GM19043 (cell line): ENCODE measurements at regions not wholly inside any gene's neighbourhood (a gene's known extent, or its start where the extent isn't known, plus 50 kb on each side); places are given as distances from the start of the nearest gene placed in this dataset.

Source experiments
- ATAC-seq: cut with Tn5 transposase; IDR thresholded peaks from one replicate; pipeline ENCODE4 v1.9.1; 2021; ENCODE audit warnings: low read depth; ENCODE audit not compliant: unreplicated experiment

DNA sequence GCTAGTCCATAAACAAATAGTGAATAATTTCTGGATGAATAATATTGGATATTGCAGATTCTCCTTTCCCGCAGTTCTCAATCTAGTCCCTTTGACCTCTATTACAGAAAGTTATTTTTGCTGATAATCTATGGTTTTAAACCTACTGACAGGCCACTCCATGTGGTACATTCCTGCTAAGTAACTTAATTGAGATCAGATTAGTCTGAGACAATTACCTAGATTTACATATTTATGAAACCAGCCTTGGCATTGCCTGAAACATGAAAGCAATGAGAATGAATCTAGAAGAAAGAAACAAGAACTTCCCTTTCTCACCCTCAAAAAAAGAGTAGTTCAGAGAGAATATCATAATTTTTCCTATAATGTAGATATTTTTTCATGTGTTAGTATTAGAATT, 964.2 kb downstream of the JRKL start:
- no peak for ATAC-seq

DNA sequence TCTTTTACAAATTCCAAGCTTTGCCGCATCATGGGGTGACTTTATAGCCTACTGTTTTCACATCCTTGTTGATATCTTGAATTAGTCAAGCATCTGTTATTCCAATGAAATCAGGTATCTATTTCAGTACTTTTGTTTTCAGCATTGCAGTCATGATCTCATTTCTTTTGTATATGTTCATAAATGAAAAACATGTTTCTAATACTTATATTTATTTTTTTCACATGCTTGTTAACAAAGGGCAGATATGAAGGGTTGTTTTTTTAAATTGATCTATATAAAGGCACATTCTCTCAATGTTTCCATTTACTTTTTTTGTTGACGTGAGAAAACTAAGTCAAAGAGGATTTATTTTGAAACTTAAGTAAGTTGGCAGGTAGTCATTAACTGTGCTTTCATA, 964.8 kb downstream of the JRKL start:
- ATAC-seq, result no peak

DNA sequence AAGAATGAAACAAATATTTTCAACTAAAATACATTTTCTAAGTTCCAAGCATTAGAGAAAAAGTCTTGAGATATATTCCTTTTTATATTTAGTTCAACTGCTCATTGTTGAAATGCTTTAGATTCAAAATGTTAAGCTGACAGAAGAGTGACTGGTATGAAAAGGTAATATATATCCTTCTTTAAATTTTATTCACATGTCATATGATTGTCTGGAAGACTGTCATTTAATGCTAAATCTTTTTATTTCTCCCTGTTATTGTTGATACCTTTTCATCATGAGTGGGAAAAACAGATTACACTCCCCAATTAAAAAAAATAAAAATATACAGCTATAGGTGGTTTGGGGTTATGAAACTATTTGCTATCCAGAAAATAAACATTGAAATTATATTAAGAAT, 965.4 kb downstream of the JRKL start:
- ATAC-seq, result no peak

DNA sequence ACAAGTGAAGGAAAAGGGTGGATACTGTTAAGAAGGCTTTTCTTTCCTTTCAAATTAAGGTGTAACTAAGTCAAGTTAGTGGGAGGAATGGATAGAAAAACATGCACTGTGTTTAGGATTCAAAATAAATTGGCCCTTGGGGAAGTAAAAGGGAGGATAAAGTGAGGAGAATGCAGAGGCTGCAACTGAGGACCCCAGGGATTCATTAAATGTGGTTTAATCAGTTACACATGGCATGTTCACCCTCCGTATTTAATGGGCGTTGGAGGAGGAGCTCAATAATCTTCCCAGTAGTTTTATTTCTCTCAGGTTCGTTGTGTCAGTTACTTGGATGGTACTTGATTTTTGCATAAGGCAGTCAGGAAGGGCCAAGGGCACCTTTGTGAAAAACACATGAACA, 966.3 kb downstream of the JRKL start:
- ATAC-seq, result no peak

DNA sequence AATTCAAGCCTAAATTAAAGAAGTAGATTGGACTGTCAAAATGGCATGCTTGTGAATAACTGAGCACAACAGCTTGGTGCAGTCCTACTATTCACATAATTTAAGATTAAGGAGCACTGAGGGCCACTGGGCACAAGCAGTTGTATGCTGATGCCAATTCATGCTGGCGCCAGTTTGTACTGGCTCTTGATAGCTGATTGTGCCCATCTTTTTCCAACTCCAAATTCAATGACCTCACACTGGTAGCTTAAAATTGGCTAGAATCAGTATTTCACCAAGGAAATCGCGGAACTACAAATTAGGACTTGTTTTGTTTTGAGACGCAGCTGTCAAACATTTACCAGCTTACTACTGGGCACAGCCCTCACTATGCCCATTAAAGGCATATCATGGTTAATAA, 969.2 kb downstream of the JRKL start:
- ATAC-seq, result no peak

DNA sequence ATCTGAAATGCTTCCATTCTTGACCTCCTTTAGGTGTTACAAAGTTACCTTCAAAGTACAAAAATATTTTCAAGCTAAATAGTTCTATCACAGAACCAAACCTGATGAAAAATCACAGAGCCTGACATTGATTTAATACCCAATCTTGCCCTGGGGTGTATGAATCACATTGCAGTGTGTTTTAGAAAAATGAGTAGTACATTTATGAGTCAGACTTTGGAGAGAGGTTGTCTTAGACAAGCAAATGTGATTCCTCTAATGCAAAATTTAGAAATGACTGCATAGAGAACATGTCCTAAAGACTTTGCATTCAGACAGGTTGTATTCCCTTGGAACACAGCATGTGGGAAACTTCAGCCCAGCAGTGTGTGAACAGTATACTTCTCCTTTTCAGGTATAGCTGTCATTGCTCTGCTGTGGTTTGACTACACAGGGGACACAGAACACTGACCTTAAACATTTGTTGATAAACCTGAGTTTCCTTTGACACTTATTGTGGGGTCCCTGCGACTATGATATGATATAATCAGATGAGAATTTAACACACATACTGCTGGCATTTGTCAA, 972.1 kb downstream of the JRKL start:
- ATAC-seq, result no peak

DNA sequence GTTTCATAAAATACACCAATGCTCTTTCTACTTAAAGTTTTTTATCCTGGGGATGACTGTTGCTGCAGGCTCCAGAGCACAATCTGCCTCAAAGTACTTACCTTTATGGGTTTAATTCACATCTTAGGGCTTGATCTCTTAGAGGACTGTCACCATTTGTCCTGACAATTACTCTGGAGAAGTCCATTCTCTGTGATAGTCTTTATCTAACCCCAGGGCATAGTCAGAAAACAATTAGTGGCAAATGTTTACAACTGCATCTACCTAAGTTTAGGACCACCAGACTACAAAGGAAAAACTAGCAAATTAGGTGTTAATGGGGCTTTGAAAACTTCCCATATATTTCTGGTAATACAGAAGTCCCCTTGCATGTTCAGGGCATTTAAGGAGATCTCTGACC, 973.5 kb downstream of the JRKL start:
- no peak for ATAC-seq

DNA sequence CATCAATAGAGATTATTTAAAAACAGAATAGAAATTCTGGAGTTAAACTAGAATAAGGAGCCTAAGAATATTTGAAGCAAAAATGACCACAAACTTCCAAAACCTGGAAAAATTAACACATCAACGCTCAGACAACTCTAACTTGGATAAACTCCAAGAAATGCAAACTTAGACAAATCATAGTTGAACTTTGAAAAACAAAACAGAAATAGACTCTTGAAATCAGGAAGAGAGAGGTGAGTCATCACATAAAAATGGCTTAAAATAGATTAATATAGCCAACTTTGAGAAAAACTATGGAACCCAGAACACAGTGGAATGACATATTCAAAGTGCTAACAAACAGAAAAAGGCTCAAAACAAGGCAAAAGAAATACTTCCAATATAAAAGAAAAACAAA, 974.2 kb downstream of the JRKL start:
- no peak for ATAC-seq

DNA sequence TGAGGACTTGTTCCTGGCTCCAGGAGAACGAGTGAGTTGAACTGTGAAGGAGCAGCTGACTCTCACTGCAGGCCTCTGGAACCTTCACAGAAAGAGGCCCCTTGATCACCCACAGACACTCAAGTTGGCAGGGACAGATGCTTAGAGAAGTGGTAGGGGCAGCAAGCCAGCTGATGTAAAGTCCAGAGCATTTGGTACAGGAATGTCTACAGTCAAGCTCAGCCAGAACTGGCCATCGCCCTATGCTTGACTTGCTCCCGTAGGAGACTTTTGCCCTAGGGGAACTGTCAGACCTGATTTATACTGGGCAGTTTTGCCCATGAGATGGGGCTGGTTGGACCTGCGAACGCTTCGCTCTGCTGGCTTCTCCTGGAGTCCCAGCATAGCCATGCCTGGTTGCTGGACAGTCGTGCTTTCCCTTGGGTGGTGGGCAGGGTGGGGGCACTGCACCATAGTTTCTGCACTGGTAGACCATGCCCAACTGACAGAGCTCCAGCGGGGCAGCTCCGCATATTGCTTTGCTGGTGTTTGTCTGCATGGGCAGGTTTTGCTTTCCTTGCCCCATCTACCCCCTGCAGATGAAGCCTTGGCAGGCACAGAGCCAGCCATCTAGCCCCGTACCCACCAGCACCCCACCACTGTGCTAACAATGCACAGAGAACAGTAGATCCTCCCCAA, 977.7 kb downstream of the JRKL start:
- ATAC-seq, result no peak

DNA sequence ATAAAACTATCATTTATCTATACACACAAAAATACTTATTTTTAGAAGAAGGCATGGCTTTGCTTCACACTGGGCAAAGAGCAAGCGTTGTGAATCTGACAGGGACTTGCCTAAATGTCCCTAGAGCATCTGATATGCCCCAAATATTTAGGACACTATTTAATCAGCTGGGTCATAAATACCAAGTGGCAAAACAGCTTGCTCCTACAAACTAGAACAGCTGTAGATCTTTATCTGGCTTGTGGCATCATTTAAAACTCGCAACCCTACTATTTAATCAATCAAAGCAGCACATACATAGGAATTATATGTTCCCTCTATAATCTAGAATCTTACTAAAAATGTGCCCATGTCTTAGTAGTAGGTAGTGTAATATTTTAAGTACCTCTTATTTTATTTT, 999.5 kb downstream of the JRKL start:
- no peak for ATAC-seq

DNA sequence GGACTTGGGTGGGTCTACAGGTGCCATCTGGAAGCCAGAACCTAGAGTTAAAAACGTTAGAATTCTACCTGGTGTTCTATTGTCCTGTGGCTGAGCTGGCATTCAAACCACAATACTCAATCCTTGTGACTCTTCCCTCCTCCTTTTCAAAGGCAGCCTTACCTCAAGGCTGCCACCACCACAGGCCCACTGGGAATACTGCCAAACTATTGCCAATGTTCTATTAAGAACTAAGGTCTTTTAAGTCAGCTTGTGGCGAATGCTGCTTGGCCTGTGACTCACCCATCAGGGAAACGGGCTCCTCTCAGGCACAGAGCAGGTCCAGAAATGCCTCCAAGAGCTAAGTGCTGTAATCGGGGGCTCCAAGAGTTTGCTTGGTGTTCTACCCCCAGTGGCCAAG, 1008.4 kb downstream of the JRKL start:
- ATAC-seq, result no peak

DNA sequence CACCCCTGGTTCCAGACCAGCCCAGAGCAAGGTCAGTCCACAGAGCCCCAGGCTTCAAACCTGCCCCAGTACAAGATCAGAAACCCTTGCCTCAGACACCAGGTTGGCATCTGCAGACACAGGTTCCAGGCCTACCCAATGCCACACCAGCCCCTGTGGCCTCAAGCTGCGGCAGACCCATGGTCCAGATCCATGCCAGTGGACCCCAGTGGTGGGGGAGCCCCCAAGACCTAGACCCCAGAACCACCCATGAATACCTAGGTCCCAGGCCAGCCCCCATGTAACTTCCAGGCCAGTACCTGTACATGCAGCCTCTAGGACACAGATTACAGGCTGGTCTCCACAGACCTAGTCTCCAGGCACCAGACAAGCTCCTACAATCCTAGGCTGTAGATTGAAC, 1019.3 kb downstream of the JRKL start:
- no peak for ATAC-seq

DNA sequence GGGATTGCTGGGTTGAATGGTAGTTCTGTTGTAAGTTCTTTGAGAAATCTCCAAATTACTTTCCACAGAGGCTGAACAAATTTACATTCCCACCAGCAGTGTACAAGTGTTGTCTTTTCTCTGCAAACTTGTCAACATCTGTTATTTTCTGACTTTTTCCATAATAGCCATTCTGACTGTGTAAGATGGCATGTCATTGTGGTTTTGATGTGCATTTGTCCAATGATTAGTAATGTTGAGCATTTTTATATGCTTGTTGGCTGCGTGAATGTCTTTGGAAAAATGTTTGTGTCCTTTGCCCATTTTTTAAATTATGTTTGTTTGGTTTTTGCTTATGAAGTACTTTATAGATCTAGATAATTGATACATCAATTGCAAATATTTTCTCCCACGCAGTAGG, 1025.0 kb downstream of the JRKL start:
- ATAC-seq, result no peak

DNA sequence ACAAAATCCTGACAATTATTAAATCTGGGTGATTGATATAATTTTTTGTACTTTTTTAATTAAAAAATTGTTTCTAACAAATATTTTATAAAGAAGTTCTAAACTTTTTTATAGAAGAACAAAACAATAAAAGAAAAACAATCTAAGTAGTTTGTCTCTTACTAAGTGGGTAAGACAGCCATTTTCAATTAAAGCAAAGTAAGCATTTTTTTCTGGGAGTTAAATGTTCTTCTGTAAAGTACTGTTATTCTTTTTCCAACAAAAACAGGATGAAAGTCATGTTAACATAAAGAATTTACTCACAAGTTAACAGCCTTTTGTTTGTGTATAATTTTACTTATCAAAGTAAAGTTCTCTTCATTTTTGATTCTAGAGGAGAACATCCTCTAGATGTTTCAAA, 1029.9 kb downstream of the JRKL start:
- ATAC-seq, result no peak

DNA sequence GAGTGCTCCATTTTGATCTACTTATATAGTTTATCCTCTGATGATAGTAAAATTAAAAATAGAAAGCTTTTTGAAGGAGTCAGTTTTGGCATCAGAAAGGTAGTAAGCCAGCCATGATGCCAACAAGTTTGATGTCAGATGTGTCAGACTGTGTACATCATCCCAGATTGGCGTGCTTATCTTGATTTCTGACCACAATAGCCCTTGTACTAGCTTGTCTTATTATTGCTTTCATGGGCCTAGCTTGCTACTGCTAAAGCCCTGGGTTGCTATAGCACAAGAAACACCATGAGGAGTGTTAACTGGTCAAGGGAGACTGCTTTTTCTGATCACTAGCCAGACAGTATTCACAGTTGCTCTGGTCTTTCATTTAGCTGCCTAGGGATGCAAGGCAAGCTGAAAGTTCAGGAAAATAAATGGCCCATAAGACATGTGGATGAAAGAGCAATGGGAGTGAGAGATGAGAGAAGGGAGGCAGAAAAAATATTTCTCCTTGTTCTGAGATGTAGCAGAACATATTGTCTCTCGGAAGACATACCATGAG, 1038.5 kb downstream of the JRKL start:
- no peak for ATAC-seq

DNA sequence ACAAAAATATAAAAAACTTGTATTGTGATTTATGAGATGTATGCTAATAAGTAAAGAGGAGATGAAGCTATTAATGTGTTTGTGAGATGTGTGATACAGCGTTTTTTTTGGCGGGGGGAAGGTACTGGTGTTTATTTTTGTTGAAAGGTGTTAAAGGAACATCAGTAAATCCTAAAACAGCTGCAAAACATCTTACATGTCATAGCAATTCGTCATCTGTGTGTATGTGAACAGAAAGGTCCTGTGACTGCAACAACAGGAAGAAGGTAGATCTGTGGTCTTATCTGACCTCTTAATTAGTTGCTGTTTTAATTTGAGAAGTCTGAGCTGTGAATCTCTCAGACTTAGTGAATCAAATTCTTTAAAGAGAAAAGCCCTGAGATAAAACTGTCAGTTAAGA, 1041.1 kb downstream of the JRKL start:
- no peak for ATAC-seq

DNA sequence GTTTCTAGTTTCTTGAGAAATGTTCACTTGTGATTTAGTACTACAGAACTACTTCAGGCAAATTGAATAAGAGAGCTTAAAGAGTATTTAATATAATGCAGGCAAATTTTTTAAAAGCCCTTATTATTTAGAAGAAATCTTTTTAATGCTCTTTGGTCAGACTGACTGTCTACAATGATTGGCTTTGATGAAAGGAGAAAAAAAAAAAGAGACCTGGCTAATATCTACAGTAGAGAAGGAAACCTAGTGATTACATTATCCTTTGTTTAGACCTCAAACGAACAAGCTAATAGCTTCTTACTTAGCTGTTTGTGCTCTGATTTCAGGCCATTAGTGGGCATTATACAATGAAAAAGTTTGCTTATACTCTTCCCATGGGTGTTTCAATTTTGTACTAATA, 1043.1 kb downstream of the JRKL start:
- ATAC-seq, result no peak

DNA sequence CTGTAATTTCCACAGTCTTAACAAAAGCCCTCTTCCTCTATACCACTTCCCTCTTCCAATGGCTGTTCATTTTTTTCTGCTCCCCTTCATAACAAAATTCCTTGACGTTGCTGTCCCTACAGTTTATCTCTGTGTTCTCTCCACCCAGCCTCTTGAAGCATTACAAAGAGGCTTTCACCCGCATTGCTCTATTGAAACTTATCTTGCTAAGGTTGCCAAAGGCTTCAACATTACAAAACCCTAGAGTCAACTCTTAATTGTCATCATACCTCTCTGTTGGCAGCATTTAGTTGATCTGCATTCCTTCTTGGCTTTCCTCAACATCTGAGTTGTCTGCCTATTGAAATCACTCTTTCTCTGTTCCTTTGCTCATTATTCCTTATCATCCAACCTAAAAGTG, 1055.7 kb downstream of the JRKL start:
- ATAC-seq, result no peak

DNA sequence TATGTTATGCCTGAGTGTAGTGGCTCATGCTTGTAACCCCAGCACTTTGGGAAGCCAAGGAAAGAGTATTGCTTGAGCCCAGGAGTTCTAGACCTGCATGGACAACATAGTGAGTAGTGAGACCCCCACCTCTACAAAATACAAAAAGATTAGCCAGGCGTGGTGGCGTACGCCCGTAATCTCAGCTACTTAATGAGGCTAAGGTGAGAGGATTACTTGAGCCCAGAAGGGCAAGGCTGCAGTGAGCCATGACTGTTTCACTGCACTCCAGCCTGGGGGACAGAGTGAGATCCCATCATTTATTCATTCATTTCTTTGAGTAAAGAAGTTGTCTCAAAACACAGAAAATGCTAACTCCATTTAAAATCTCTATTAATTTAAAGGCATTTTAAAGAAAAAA, 1061.6 kb downstream of the JRKL start:
- no peak for ATAC-seq

DNA sequence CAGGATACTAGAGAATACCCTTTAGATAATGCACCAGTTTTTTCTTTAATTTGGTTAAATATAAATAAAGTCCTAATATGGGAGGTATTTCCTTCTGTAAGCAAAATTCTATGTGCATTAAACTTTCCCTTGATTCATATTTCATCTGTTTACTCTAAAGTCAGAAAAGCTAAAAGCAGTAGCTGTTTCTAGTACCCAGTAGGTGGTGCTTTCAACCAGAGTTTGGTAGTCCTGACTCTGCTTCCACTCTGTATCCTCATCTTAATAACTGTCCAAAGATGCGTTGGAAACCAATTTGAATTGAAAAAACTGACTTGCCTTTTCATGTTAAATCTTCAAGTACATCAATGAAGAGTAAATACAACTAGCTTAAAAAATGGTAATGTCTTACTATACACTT, 1065.2 kb downstream of the JRKL start:
- no peak for ATAC-seq

DNA sequence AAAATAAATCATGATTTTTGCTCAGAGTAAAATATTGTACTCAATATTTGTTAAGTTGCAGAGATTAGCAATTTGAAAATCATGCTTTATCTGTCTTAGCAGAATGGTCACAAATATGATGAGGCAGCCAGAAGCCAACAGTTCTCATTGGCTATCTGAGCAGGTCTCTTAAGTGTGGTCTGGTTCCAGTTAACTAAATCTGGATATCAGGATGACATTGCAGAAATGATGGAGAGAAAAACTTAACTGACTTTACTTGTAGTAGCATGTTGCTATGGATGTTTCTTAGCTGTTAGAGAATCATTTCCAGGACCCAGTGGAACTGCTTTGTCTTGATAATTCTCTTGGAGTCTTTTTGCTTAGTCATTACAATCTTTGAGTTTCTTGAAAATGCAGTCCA, 1070.3 kb downstream of the JRKL start:
- no peak for ATAC-seq

DNA sequence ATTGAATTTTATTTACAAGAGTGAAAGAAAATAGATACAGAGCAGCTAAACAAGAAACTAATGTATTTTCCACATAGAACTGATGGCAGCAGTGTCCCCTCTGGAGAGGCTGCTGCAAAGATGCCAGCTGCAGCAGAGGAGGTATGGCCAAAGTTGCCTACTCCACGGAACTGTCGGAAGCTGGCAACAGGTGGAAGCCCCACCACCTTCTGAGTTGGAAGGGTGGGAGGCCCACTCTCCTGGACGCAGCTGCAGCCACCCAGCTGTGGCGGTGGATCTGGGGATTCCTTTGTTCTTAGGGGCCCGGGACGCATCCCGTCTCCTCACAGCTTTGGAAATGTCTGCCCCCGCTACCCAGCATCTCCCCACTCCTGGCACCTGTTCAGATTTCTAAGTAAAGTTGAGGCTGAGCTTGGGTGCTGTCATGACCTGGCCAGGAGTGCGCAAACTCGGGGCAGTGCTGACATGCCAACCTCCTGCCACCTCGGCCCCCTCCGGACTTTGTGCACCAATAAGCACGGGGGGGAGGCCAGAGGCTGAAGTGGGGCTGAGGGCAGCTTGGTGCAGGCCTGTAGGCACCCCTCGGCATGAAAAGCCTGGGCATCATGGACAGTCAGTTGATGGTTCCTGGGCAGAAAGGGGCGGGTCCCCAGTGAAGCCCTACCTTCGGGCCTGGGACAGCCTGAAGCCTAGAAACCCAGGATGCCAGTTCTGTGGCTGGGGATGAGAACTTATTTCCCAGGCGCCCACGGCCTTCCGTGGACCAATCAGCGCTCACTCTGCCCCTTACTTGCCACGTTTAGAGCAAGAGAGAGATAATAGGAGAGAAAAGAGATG, 1071.4 kb downstream of the JRKL start:
- no peak for ATAC-seq
